NCI-H2107 treated with DMSO at 0.1 percent for 48 hours (cell line): ENCODE measurements at regions not wholly inside any gene's neighbourhood (a gene's known extent, or its start where the extent isn't known, plus 50 kb on each side); places are given as distances from the start of the nearest gene placed in this dataset.

Experiments
- DNase-seq: peaks from one replicate; lab custom pipeline; 2025; ENCODE audit not compliant: unreplicated experiment; lab: John Stamatoyannopoulos, UW

GRCh38 chr18:76133873-76134272, 361.2 kb downstream of the ZNF516 start:
- DNase-seq: no peak

- no peak for DNase-seq
Measured at GRCh38 chr18:76131738-76132137, 363.3 kb downstream of the ZNF516 start.

- DNase-seq: no peak
Measured at GRCh38 chr18:76130845-76131244, 364.2 kb downstream of the ZNF516 start.

- peak; percentile 26 for DNase-seq
Measured at GRCh38 chr18:76126327-76126726, 368.7 kb downstream of the ZNF516 start.

- peak; percentile 78 for DNase-seq
Measured at GRCh38 chr18:76121011-76121410, 374.0 kb downstream of the ZNF516 start.

GRCh38 chr18:76115580-76115979, 379.5 kb downstream of the ZNF516 start:
- DNase-seq: no peak

GRCh38 chr18:76113101-76113500, 381.9 kb downstream of the ZNF516 start:
- DNase-seq: no peak

- DNase-seq: no peak
Measured at GRCh38 chr18:76102626-76103025, 392.4 kb downstream of the ZNF516 start.

GRCh38 chr18:76102156-76102555, 392.9 kb downstream of the ZNF516 start:
- no peak for DNase-seq

- no peak for DNase-seq
Measured at GRCh38 chr18:76099931-76100457, 395.0 kb downstream of the ZNF516 start.

GRCh38 chr18:76098674-76099411, 396.2 kb downstream of the ZNF516 start:
- DNase-seq: no peak

GRCh38 chr18:76081536-76081935, 413.5 kb downstream of the ZNF516 start:
- DNase-seq: no peak

- no peak for DNase-seq
Measured at GRCh38 chr18:76080430-76080829, 414.6 kb downstream of the ZNF516 start.

GRCh38 chr18:76075777-76076176, 419.3 kb downstream of the ZNF516 start:
- DNase-seq: no peak

- DNase-seq: no peak
Measured at GRCh38 chr18:76064998-76065397, 430.0 kb downstream of the ZNF516 start.

GRCh38 chr18:76058146-76058545, 436.9 kb downstream of the ZNF516 start:
- no peak for DNase-seq

GRCh38 chr18:76057386-76057785, 437.7 kb downstream of the ZNF516 start:
- DNase-seq: no peak

GRCh38 chr18:76056471-76057110, 438.5 kb downstream of the ZNF516 start:
- DNase-seq: no peak

GRCh38 chr18:76055578-76055977, 439.5 kb downstream of the ZNF516 start:
- DNase-seq: no peak

GRCh38 chr18:76055025-76055424, 440.0 kb downstream of the ZNF516 start:
- no peak for DNase-seq

GRCh38 chr18:76054156-76054555, 440.9 kb downstream of the ZNF516 start:
- DNase-seq: no peak

GRCh38 chr18:76053551-76053950, 441.5 kb downstream of the ZNF516 start:
- no peak for DNase-seq

GRCh38 chr18:76052227-76052595, 442.8 kb downstream of the ZNF516 start:
- no peak for DNase-seq
